ENCODE measurements at regions not wholly inside any gene's neighbourhood (a gene's known extent, or its start where the extent isn't known, plus 50 kb on each side); places are given as distances from the start of the nearest gene placed in this dataset.

DNA sequence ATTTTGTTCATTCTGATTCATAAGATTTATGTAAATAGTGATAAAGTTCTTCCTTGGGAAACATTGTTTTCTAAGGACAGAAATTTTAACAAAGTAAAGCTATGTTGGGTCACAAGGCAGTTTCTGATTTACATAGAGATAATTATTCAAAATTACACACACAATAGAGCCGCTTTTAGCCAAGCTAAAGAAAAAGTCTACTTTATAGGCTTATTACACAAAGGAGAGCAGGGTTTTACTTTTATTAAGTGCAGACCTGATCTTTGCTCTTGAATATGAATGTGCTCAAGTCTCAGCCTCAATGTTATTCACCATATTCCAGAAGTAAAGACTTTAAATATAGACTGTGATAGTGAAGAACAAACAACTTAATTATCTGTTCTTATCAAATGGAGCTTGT is 787.8 kb upstream of the LINC00305 start:
- Histone ChIP-seq H2AFZ (ENCODE audit: low read depth, low read length) (no peak overlapping the region), H3K9ac (ENCODE audit: low read length) (no peak overlapping the region), H4K20me1 (ENCODE audit: insufficient read depth) (no peaks in the 10 kb centered on the region), H3F3A (ENCODE audit: insufficient read depth, low read length, poor library complexity, severe bottlenecking) (peaks cover 5% of the 10 kb centered on the region), H3K27ac (ENCODE audit: low read length) (no peak overlapping the region), H3K36me3 (ENCODE audit: insufficient read depth, low read length) (no peaks in the 10 kb centered on the region), H3K4me2 (ENCODE audit: low read length) (no peak overlapping the region), H3K9me2 (ENCODE audit: insufficient read depth, low read length) (no peaks in the 10 kb centered on the region), H3K9me3 (ENCODE audit: low read length) (no peaks in the 10 kb centered on the region), H3K27me3 (ENCODE audit: insufficient read depth, low read depth, low read length) (no peaks in the 10 kb centered on the region), H3K79me2 (replicated peaks; ENCODE audit: insufficient read depth, low read length) (no peaks in the 10 kb centered on the region), H3K4me3 (ENCODE audit: low read length) (no peak overlapping the region)
- no peak for TF ChIP-seq RAD21 (conservative IDR thresholded peaks at IDR 0.05)
- no peak for TF ChIP-seq POLR2AphosphoS5 (IDR thresholded peaks at IDR 0.05)
- TF ChIP-seq EZH2 (IDR thresholded peaks at IDR 0.05; ENCODE audit: borderline replicate concordance, insufficient read depth, low read length, poor library complexity, severe bottlenecking), result no peak
- TF ChIP-seq TAF1 (IDR thresholded peaks at IDR 0.05; ENCODE audit: low read depth), result no peak
- TF ChIP-seq MXI1 (conservative IDR thresholded peaks at IDR 0.05; ENCODE audit: poor library complexity, severe bottlenecking), result no peak
- TF ChIP-seq, protein P1, sequence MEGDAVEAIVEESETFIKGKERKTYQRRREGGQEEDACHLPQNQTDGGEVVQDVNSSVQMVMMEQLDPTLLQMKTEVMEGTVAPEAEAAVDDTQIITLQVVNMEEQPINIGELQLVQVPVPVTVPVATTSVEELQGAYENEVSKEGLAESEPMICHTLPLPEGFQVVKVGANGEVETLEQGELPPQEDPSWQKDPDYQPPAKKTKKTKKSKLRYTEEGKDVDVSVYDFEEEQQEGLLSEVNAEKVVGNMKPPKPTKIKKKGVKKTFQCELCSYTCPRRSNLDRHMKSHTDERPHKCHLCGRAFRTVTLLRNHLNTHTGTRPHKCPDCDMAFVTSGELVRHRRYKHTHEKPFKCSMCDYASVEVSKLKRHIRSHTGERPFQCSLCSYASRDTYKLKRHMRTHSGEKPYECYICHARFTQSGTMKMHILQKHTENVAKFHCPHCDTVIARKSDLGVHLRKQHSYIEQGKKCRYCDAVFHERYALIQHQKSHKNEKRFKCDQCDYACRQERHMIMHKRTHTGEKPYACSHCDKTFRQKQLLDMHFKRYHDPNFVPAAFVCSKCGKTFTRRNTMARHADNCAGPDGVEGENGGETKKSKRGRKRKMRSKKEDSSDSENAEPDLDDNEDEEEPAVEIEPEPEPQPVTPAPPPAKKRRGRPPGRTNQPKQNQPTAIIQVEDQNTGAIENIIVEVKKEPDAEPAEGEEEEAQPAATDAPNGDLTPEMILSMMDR (IDR thresholded peaks at IDR 0.05; ENCODE audit: poor library complexity, severe bottlenecking), result no peak
- TF ChIP-seq, protein P2, sequence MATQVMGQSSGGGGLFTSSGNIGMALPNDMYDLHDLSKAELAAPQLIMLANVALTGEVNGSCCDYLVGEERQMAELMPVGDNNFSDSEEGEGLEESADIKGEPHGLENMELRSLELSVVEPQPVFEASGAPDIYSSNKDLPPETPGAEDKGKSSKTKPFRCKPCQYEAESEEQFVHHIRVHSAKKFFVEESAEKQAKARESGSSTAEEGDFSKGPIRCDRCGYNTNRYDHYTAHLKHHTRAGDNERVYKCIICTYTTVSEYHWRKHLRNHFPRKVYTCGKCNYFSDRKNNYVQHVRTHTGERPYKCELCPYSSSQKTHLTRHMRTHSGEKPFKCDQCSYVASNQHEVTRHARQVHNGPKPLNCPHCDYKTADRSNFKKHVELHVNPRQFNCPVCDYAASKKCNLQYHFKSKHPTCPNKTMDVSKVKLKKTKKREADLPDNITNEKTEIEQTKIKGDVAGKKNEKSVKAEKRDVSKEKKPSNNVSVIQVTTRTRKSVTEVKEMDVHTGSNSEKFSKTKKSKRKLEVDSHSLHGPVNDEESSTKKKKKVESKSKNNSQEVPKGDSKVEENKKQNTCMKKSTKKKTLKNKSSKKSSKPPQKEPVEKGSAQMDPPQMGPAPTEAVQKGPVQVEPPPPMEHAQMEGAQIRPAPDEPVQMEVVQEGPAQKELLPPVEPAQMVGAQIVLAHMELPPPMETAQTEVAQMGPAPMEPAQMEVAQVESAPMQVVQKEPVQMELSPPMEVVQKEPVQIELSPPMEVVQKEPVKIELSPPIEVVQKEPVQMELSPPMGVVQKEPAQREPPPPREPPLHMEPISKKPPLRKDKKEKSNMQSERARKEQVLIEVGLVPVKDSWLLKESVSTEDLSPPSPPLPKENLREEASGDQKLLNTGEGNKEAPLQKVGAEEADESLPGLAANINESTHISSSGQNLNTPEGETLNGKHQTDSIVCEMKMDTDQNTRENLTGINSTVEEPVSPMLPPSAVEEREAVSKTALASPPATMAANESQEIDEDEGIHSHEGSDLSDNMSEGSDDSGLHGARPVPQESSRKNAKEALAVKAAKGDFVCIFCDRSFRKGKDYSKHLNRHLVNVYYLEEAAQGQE (IDR thresholded peaks at IDR 0.05; ENCODE audit: borderline replicate concordance), result no peak
- TF ChIP-seq EP300 (conservative IDR thresholded peaks at IDR 0.05; ENCODE audit: poor library complexity, severe bottlenecking), result no peak
- no peak for TF ChIP-seq SMC3 (conservative IDR thresholded peaks at IDR 0.05; ENCODE audit: poor library complexity)

- H3K36me3 ChIP-seq (ENCODE audit: insufficient read depth, low read length), result no peaks in the 10 kb centered on the region
- H3K4me2 ChIP-seq (ENCODE audit: low read length), result no peak overlapping the region
- no peaks in the 10 kb centered on the region for H3K9me3 ChIP-seq (ENCODE audit: low read length)
- no peaks in the 10 kb centered on the region for H4K20me1 ChIP-seq (ENCODE audit: insufficient read depth)
- H3K9me2 ChIP-seq (ENCODE audit: insufficient read depth, low read length), result no peaks in the 10 kb centered on the region
- no peak overlapping the region for H2AFZ ChIP-seq (ENCODE audit: low read depth, low read length)
- H3K27me3 ChIP-seq (ENCODE audit: insufficient read depth, low read depth, low read length), result no peaks in the 10 kb centered on the region
- no peak overlapping the region for H3K9ac ChIP-seq (ENCODE audit: low read length)
- TF ChIP-seq EZH2 (IDR thresholded peaks at IDR 0.05; ENCODE audit: borderline replicate concordance, insufficient read depth, low read length, poor library complexity, severe bottlenecking) (no peak), POLR2AphosphoS5 (IDR thresholded peaks at IDR 0.05) (no peak), TAF1 (IDR thresholded peaks at IDR 0.05; ENCODE audit: low read depth) (no peak), MXI1 (conservative IDR thresholded peaks at IDR 0.05; ENCODE audit: poor library complexity, severe bottlenecking) (no peak), SMC3 (conservative IDR thresholded peaks at IDR 0.05; ENCODE audit: poor library complexity) (no peak), RAD21 (conservative IDR thresholded peaks at IDR 0.05) (no peak), EP300 (conservative IDR thresholded peaks at IDR 0.05; ENCODE audit: poor library complexity, severe bottlenecking) (no peak)
- TF ChIP-seq, protein P1 (IDR thresholded peaks at IDR 0.05; ENCODE audit: poor library complexity, severe bottlenecking), result no peak
- TF ChIP-seq, protein P2 (IDR thresholded peaks at IDR 0.05; ENCODE audit: borderline replicate concordance), result no peak
- H3K79me2 ChIP-seq (replicated peaks; ENCODE audit: insufficient read depth, low read length), result no peaks in the 10 kb centered on the region
- H3K27ac ChIP-seq (ENCODE audit: low read length), result no peak overlapping the region
- no peak overlapping the region for H3K4me3 ChIP-seq (ENCODE audit: low read length)
- no peaks in the 10 kb centered on the region for H3F3A ChIP-seq (ENCODE audit: insufficient read depth, low read length, poor library complexity, severe bottlenecking)
These were observed 780.1 kb upstream of the LINC00305 start for GRCh38 chr18:64929036-64929435.

Data from neural cell (in vitro differentiated cells).